ENCODE measurements at regions not wholly inside any gene's neighbourhood (a gene's known extent, or its start where the extent isn't known, plus 50 kb on each side); places are given as distances from the start of the nearest gene placed in this dataset.

GRCh38 chr1:185495898-185496297 is 178.9 kb upstream of the IVNS1ABP start:
- no peak for DNase-seq

DNA sequence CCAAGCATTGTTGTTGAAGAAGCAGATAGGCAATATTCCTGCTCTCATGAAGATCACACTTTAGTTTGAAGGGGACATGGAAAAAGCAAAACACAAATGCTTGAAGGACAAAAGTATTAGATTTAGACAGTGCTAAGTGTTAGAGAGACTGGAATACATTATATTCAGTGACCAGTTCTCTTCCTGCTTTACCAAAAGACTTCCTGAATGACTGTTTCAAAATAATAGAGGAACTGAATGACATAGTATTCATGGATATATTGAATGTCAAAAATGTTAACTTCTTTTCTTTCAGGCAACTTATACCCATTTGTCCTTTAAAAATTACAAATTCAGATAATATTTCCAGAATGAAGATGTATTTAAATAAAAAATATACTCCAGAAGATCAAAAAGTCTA is 178.0 kb upstream of the IVNS1ABP start:
- DNase-seq: no peak

- no peak for DNase-seq
Measured at GRCh38 chr1:185492089-185492825, 175.2 kb upstream of the IVNS1ABP start.

GRCh38 chr1:185491604-185492003 is 174.6 kb upstream of the IVNS1ABP start:
- no peak for DNase-seq

- no peak for DNase-seq
Measured at GRCh38 chr1:185490924-185491323, 173.9 kb upstream of the IVNS1ABP start.

DNA sequence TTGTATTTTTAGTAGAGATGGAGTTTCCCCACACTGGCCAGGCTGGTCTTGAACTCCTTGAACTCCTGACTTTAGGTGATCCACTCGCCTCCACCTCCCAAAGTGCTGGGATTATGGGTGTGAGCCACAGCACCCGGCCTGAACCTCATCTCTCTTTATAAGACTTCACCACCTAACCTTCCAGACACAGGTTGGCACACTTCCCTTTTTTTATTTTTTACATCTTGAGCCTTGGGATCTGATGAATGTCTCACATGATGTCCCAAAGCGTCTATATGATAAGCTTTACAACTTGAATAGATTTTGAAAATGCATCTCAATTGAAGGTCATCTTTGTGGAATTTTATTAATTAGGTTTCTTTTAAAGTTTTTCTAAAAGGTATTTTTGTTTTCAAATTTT is 172.4 kb upstream of the IVNS1ABP start:
- DNase-seq: no peak

- DNase-seq: no peak
Measured at GRCh38 chr1:185488808-185489207, 171.8 kb upstream of the IVNS1ABP start.

GRCh38 chr1:185487936-185488335 is 170.9 kb upstream of the IVNS1ABP start:
- no peak for DNase-seq

- no peak for DNase-seq
Measured at GRCh38 chr1:185487026-185487425, 170.0 kb upstream of the IVNS1ABP start.

GRCh38 chr1:185486346-185486745 is 169.3 kb upstream of the IVNS1ABP start:
- no peak for DNase-seq

DNA sequence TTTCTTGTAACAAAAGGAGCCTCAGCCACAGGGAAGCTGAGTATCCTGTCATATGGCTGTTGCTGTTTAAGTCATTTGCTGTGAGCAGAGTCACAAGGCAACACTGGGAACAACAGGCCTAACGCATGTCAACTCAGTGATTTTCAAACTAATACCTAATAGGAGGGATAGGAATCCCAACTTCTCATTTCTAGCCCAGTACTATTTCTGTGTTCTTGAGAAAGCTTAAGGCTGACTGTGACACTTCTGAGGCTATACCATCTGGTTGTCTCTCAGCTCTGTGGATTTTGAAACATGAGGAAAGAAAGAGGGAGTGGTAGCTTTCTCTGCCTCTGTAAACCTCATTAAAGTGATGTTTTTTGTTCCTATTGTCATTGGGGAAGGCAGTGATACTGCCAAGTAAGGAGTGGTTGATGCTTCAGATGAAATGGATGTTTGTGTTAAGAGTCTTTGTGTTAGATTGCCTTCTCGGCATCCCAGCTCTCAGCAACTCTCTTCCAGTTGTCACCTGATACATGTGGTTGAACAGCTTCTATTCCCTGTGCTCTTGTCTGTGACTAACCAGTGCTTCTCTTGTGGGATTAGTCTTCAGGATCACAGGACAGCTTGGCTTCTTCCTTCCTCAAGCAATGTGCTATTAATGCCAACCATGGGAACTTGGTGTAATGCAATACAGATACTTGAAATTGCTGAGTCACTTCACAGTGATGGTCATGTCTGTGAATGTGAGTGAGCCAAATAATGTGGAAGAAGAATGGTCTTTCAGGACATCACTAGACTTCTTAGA is 166.8 kb upstream of the IVNS1ABP start:
- DNase-seq: no peak

GRCh38 chr1:185483217-185483616 is 166.2 kb upstream of the IVNS1ABP start:
- no peak for DNase-seq

- no peak for DNase-seq
Measured at GRCh38 chr1:185480545-185480944, 163.5 kb upstream of the IVNS1ABP start.

GRCh38 chr1:185479796-185480195 is 162.8 kb upstream of the IVNS1ABP start:
- DNase-seq: no peak

DNA sequence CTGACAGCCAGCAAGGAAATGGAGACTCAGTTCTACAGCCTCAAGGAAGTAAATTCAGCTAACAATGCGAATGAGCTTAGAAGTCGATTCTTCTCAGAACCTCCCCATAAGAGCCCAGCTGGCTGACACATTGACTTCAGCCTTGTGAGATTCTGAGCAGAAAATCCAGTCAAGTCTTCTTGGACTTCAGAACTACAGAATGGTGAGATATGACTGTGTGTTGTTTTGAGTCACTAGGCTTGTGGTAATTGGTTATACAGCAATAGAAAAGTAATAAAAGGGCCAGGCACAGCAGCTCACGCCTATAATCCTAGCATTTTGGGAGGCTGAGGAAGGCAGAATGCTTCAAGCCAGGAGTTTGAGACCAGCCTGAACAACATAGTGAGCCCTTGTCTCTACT is 161.8 kb upstream of the IVNS1ABP start:
- no peak for DNase-seq

DNA sequence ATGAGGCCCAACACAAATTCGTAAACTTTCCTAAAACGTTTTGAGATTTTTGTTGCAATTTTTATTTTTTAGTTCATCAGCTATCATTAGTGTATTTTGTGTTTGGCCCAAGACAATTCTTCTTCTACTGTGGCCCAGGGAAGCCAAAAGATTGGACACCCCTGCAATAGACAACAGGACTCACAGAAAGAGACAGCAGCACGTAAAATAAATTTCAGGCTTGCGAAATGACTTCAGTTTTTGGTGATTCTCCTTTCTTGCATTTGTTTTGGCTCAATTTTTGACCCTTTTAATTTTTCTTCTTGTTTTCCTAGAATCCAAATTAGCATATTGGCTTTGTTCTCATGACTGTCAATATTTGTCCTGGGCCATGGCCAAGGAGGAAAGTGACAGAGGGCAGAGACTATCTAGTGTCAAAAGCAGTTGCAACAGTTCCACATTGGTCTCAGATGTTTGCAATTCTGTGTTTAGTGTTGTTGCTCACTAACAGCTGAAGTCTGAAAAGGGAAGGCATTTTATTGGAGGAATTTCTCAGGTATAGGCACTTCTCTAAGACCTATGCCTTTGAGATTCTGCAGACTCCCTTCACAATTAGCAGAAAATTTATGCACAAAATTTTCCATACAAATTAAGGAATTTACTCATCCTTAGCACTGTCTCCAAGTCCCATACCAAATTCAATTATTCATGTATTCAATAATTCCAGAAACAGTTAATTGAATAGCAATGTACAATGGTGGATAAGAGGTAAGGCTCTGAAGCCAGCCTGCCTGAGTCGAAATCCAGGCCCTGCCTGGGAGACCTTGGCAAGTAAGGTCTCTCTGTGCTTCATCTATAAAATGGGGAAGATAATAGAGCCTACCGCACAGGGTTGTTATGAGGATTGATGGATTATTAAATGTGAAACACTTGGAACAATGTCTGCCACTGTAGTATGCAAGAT is 160.9 kb upstream of the IVNS1ABP start:
- DNase-seq: no peak

GRCh38 chr1:185474440-185475149 is 157.6 kb upstream of the IVNS1ABP start:
- no peak for DNase-seq

DNA sequence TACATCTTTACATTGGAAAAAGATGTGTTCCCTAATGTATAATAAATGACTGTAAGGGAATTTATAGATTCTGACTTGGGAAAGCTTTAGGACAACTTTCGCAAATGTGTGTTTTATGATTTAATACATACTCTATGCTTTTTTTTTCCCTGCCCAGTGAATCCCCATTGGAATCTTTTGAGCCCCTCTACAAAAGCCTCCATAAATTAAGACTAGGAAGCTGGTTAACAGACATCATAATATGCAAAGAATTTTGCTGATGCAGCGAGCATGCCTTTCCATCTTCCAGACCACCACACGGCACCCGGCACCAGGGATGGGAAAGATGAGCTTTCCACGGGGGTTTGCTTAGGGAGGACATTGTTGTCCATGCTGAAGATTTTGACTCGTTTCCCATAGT is 156.1 kb upstream of the IVNS1ABP start:
- DNase-seq: no peak

- no peak for DNase-seq
Measured at GRCh38 chr1:185468626-185469025, 151.6 kb upstream of the IVNS1ABP start.

GRCh38 chr1:185467122-185467521 is 150.1 kb upstream of the IVNS1ABP start:
- no peak for DNase-seq

- no peak for DNase-seq
Measured at GRCh38 chr1:185464777-185465176, 147.7 kb upstream of the IVNS1ABP start.

- DNase-seq: no peak
Measured at GRCh38 chr1:185463433-185463832, 146.4 kb upstream of the IVNS1ABP start.

DNA sequence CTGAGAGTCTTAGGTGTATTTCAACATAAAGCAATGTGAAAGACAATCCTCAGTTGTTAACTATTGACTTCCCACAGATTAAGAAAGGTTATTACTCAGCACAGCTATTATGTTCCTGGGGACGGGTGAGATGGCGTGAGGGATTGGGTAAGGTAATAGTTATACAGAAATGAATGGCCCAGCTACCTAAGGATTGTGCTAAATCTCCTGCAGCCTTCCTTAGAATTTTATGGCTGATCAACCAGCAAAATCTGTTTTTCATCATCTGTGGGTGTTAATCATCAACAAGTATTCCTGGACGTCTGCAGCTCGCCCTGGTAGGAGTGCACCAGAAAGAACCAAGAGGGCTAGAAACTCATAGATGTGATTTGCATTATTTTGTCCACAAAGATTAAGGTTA is 146.0 kb upstream of the IVNS1ABP start:
- no peak for DNase-seq
